ENCODE measurements at regions not wholly inside any gene's neighbourhood (a gene's known extent, or its start where the extent isn't known, plus 50 kb on each side); places are given as distances from the start of the nearest gene placed in this dataset.

- DNase-seq (ENCODE audit: low read depth) = no peak
Observed at GRCh38 chr6:16974704-16975359, 127.0 kb upstream of the STMND1 start.

GRCh38 chr6:16974387-16974673 lies 127.5 kb upstream of the STMND1 start:
- no peak for DNase-seq (ENCODE audit: low read depth)

GRCh38 chr6:16973545-16974386 lies 128.1 kb upstream of the STMND1 start:
- DNase-seq (ENCODE audit: low read depth) = no peak

- DNase-seq (ENCODE audit: low read depth) = no peak
Observed at GRCh38 chr6:16973051-16973450, 128.8 kb upstream of the STMND1 start.

GRCh38 chr6:16972535-16972934 lies 129.3 kb upstream of the STMND1 start:
- DNase-seq (ENCODE audit: low read depth) = no peak

- no peak for DNase-seq (ENCODE audit: low read depth)
Observed at GRCh38 chr6:16969699-16970655, 131.9 kb upstream of the STMND1 start.

- DNase-seq (ENCODE audit: low read depth) = no peak
Observed at GRCh38 chr6:16968101-16968500, 133.7 kb upstream of the STMND1 start.

- DNase-seq (ENCODE audit: low read depth) = no peak
Observed at GRCh38 chr6:16967470-16967817, 134.4 kb upstream of the STMND1 start.

- no peak for DNase-seq (ENCODE audit: low read depth)
Observed at GRCh38 chr6:16966791-16967469, 134.9 kb upstream of the STMND1 start.

- DNase-seq (ENCODE audit: low read depth) = no peak
Observed at GRCh38 chr6:16965689-16966088, 136.2 kb upstream of the STMND1 start.

- peak; percentile 28 for DNase-seq (ENCODE audit: low read depth)
Observed at GRCh38 chr6:16964553-16965499, 137.0 kb upstream of the STMND1 start.

- no peak for DNase-seq (ENCODE audit: low read depth)
Observed at GRCh38 chr6:16961577-16961976, 140.3 kb upstream of the STMND1 start.

- DNase-seq (ENCODE audit: low read depth) = no peak
Observed at GRCh38 chr6:16959789-16960188, 142.1 kb upstream of the STMND1 start.

- DNase-seq (ENCODE audit: low read depth) = no peak
Observed at GRCh38 chr6:16956361-16956760, 145.5 kb upstream of the STMND1 start.

- DNase-seq (ENCODE audit: low read depth) = no peak
Observed at GRCh38 chr6:16955899-16956298, 146.0 kb upstream of the STMND1 start.

- DNase-seq (ENCODE audit: low read depth) = no peak
Observed at GRCh38 chr6:16953905-16954304, 147.9 kb upstream of the STMND1 start.

- DNase-seq (ENCODE audit: low read depth) = no peak
Observed at GRCh38 chr6:16953446-16953845, 148.4 kb upstream of the STMND1 start.

GRCh38 chr6:16950825-16951495 lies 150.9 kb upstream of the STMND1 start:
- no peak for DNase-seq (ENCODE audit: low read depth)

GRCh38 chr6:16950302-16950701 lies 151.5 kb upstream of the STMND1 start:
- no peak for DNase-seq (ENCODE audit: low read depth)

- no peak for DNase-seq (ENCODE audit: low read depth)
Observed at GRCh38 chr6:16949716-16950115, 152.1 kb upstream of the STMND1 start.
